K562 (cell line): ENCODE measurements at regions not wholly inside any gene's neighbourhood (a gene's known extent, or its start where the extent isn't known, plus 50 kb on each side); places are given as distances from the start of the nearest gene placed in this dataset.

Source experiments
- ATAC-seq: fragments of 200-7000 bp; cut with Tn5 transposase; 3 replicates; pipeline ENCODE4 v1.9.1; 2020; ENCODE audit warnings: moderate library complexity
- BruUV-seq: library from RNA; stranded (reverse); fragments of 400-500 nt; replicated peaks from 2 replicates; lab custom pipeline; 2021; lab: Mats Ljungman, UMichigan
- CTCF ChIA-PET: fragments of 300-600 bp; formaldehyde crosslinking; extraction: SDS; loops from one replicate; lab custom pipeline; 2021; ENCODE audit warnings: low intra/inter-chr PET ratio; lab: Yijun Ruan, JAX
- POLR2A ChIA-PET: fragments of 300-600, 350-650 bp; sonication (Branson Sonifier 250); formaldehyde crosslinking; extraction: SDS; loops from one replicate; lab custom pipeline; 2021; ENCODE audit warnings: antibody characterized with exemption, inconsistent platforms; lab: Yijun Ruan, JAX
- DNase-seq, 4 experiments: peaks; one replicate each; pipeline versions ENCODE4 v3.0.0 to v3.0.0-alpha.2; 2011 to 2018; ENCODE audit warnings: low spot score in 3 of 4, mixed read lengths in 3 of 4; ENCODE audit errors: extremely low read depth in 1 of 4
- FAIRE-seq: peaks from 2 replicates; lab custom pipeline; 2011; peaks lifted over from hg19 to GRCh38; lab: Jason Lieb, UNC
- H2AFZ ChIP-seq: 2 replicates; pipeline ENCODE4 v1.6.0; 2011; ENCODE audit warnings: low read depth, low read length, control low read depth, inconsistent platforms
- H3K27ac ChIP-seq: fragments of 200-600 bp; 3 replicates; pipeline ENCODE4 v1.8.0; 2011; ENCODE audit warnings: low read depth, mild to moderate bottlenecking, control low read depth, inconsistent platforms, low read length, moderate library complexity, mixed read lengths; ENCODE audit errors: extremely low read depth
- H3K27me3 ChIP-seq, 2 experiments: fragments of 300-600 bp in 1 of 2; 2 replicates in 1 of 2; 3 replicates in 1 of 2; pipeline versions ENCODE4 v1.6.0 to v1.8.0; 2011; ENCODE audit warnings: inconsistent platforms in 2 of 2, low read length in 2 of 2, mild to moderate bottlenecking in 1 of 2, mixed read lengths in 1 of 2, moderate library complexity in 1 of 2; ENCODE audit not compliant: control insufficient read depth in 2 of 2, insufficient read depth in 2 of 2
- H3K36me3 ChIP-seq: fragments of 300-600 bp; 3 replicates; pipeline ENCODE4 v1.8.0; 2011; ENCODE audit warnings: mild to moderate bottlenecking, low read length, inconsistent platforms; ENCODE audit not compliant: control insufficient read depth, insufficient read depth
- H3K4me1 ChIP-seq, 2 experiments: fragments of 200-600 bp in 1 of 2; replicated peaks in 1 of 2; 2 replicates in 1 of 2; 3 replicates in 1 of 2; pipeline versions ENCODE4 v1.5.1 to v1.8.0; 2011; ENCODE audit warnings: inconsistent platforms in 2 of 2, low read length in 2 of 2, mild to moderate bottlenecking in 1 of 2, mixed read lengths in 1 of 2, moderate library complexity in 1 of 2; ENCODE audit not compliant: control insufficient read depth in 2 of 2, insufficient read depth in 2 of 2
- H3K4me2 ChIP-seq: 2 replicates; pipeline ENCODE4 v1.6.1; 2011; ENCODE audit warnings: low read length, control low read depth, inconsistent platforms, mixed read lengths; ENCODE audit not compliant: insufficient read depth
- H3K4me3 ChIP-seq: fragments of 200-600 bp; sonication (generic), shearing (Covaris generic); 2 replicates; pipeline ENCODE4 v1.5.1; 2016; ENCODE audit warnings: control low read depth, inconsistent platforms
- H3K79me2 ChIP-seq: fragments of 200-600 bp; 3 replicates; pipeline ENCODE4 v1.8.0; 2011; ENCODE audit warnings: low read length, inconsistent platforms; ENCODE audit not compliant: control insufficient read depth, insufficient read depth
- H3K9ac ChIP-seq, 2 experiments: 2 replicates each; pipeline versions ENCODE4 v1.6.0 to v1.6.1; 2011; ENCODE audit warnings: low read depth in 2 of 2, low read length in 2 of 2, control low read depth in 1 of 2, inconsistent platforms in 1 of 2, mild to moderate bottlenecking in 1 of 2, mixed read lengths in 1 of 2; ENCODE audit not compliant: insufficient read depth in 1 of 2
- H3K9me1 ChIP-seq: one replicate; pipeline ENCODE4 v1.6.0; 2011; ENCODE audit warnings: inconsistent platforms, mild to moderate bottlenecking, low read length, moderate library complexity; ENCODE audit not compliant: control insufficient read depth, insufficient read depth
- H3K9me3 ChIP-seq: replicated peaks from 2 replicates; pipeline ENCODE4 v1.5.1; 2011; ENCODE audit warnings: low read depth, low read length, inconsistent platforms; ENCODE audit not compliant: control insufficient read depth, insufficient read depth
- H4K20me1 ChIP-seq: replicated peaks from 2 replicates; pipeline ENCODE4 v1.6.1; 2011; ENCODE audit warnings: low read length, inconsistent platforms, mixed read lengths; ENCODE audit not compliant: control insufficient read depth, insufficient read depth
- ARID3B ChIP-seq: fragments of 250-450 bp; sonication (Bioruptor Pico); IDR thresholded peaks from 2 replicates; pipeline ENCODE4 v1.4.0; 2020; ENCODE audit warnings: borderline replicate concordance
- BCLAF1 ChIP-seq, 2 experiments: fragments of 450-650 bp in 1 of 2; IDR thresholded peaks; 2 replicates each; pipeline ENCODE4 v1.6.1; 2011 to 2017; ENCODE audit warnings: low read depth in 2 of 2, antibody characterized with exemption in 1 of 2, borderline replicate concordance in 1 of 2, low read length in 1 of 2, mild to moderate bottlenecking in 1 of 2, mixed read lengths in 1 of 2; ENCODE audit not compliant: control insufficient read depth in 1 of 2
- BRCA1 ChIP-seq, 2 experiments: fragments of 450-650 bp in 1 of 2; sonication (generic) in 1 of 2; formaldehyde crosslinking in 1 of 2; IDR thresholded peaks; 2 replicates each; pipeline versions ENCODE4 v1.5.0 to v1.6.1; 2017 to 2020; ENCODE audit warnings: mild to moderate bottlenecking in 1 of 2, missing genetic modification reagents in 1 of 2
- CCNT2 ChIP-seq: IDR thresholded peaks from 2 replicates; pipeline ENCODE4 v1.6.1; 2011; ENCODE audit warnings: borderline replicate concordance, low read depth, mild to moderate bottlenecking, moderate library complexity, mixed read lengths, low read length; ENCODE audit not compliant: insufficient read length; ENCODE audit errors: extremely low read depth
- CREB1 ChIP-seq, 2 experiments: sonication (generic) in 1 of 2; formaldehyde crosslinking in 1 of 2; IDR thresholded peaks; 2 replicates each; pipeline versions ENCODE4 v1.6.1 to v1.8.0; 2012 to 2022; ENCODE audit warnings: inconsistent platforms in 1 of 2, mild to moderate bottlenecking in 1 of 2, missing genetic modification reagents in 1 of 2, moderate library complexity in 1 of 2
- CREM ChIP-seq: IDR thresholded peaks from 2 replicates; pipeline ENCODE4 v1.6.1; 2014; ENCODE audit warnings: antibody characterized with exemption, low read depth
- FIP1L1 ChIP-seq: fragments of 200-400 bp; formaldehyde crosslinking; IDR thresholded peaks from 2 replicates; pipeline ENCODE4 v1.6.1; 2018; ENCODE audit warnings: mild to moderate bottlenecking, low read depth, low read length; ENCODE audit not compliant: poor library complexity, severe bottlenecking
- FOS ChIP-seq: IDR thresholded peaks from 3 replicates; pipeline ENCODE4 v1.6.1; 2011; ENCODE audit not compliant: insufficient read length; ENCODE audit errors: extremely low read depth
- MAZ ChIP-seq, 2 experiments: fragments of 450-650 bp in 1 of 2; sonication (generic) in 1 of 2; formaldehyde crosslinking; IDR thresholded peaks in 1 of 2; conservative IDR thresholded peaks in 1 of 2; 2 replicates each; pipeline versions ENCODE4 v1.4.0 to v1.5.0; 2020; ENCODE audit warnings: mild to moderate bottlenecking in 1 of 2, missing genetic modification reagents in 1 of 2
- NELFE ChIP-seq: IDR thresholded peaks from 2 replicates; pipeline ENCODE4 v1.6.1; 2011; ENCODE audit warnings: mild to moderate bottlenecking; ENCODE audit not compliant: insufficient read depth, insufficient read length
- NR2C2 ChIP-seq, 2 experiments: fragments of 200-800 bp in 1 of 2; sonication (Bioruptor generic) in 1 of 2; sonication (generic) in 1 of 2; formaldehyde crosslinking in 1 of 2; IDR thresholded peaks; 2 replicates each; pipeline versions ENCODE4 v1.6.1 to v1.8.0; 2016 to 2022; ENCODE audit warnings: mild to moderate bottlenecking in 1 of 2, missing compliant biosample characterization in 1 of 2, missing genetic modification characterization in 1 of 2, missing genetic modification reagents in 1 of 2
- SAFB ChIP-seq: fragments of 200-400 bp; formaldehyde crosslinking; IDR thresholded peaks from 2 replicates; pipeline ENCODE4 v1.6.1; 2017; ENCODE audit warnings: low read depth, low read length, borderline replicate concordance
- ZNF354B ChIP-seq: fragments of 250-450 bp; sonication (Bioruptor Pico); IDR thresholded peaks from 2 replicates; pipeline ENCODE4 v1.4.0; 2020
- ZNF408 ChIP-seq: fragments of 250-450 bp; sonication (Bioruptor Pico); IDR thresholded peaks from 2 replicates; pipeline ENCODE4 v1.4.0; 2020; ENCODE audit warnings: low read depth, mild to moderate bottlenecking, moderate library complexity
- WGBS: fragments of 100-300 bp; shearing (Covaris generic); methylation state at CpG from one replicate; pipeline ENCODE4 v1.1.6; 2016; ENCODE audit warnings: low coverage, mixed read lengths; ENCODE audit not compliant: insufficient coverage; ENCODE audit errors: missing lambda C conversion rate; 5-methylcytosine and 5-hydroxymethylcytosine counted together
- in situ Hi-C: fragments of 300-500 bp; cut with MboI; formaldehyde crosslinking; loops from 4 replicates; pipeline ENCODE4 v1.15.0; 2018; ENCODE audit warnings: inconsistent platforms, mixed read lengths
- intact Hi-C: fragments of 100-400 bp; cut with micrococcal nuclease; formaldehyde crosslinking; loops from 2 replicates; pipeline ENCODE4 v1.14.2; 2022

DNA sequence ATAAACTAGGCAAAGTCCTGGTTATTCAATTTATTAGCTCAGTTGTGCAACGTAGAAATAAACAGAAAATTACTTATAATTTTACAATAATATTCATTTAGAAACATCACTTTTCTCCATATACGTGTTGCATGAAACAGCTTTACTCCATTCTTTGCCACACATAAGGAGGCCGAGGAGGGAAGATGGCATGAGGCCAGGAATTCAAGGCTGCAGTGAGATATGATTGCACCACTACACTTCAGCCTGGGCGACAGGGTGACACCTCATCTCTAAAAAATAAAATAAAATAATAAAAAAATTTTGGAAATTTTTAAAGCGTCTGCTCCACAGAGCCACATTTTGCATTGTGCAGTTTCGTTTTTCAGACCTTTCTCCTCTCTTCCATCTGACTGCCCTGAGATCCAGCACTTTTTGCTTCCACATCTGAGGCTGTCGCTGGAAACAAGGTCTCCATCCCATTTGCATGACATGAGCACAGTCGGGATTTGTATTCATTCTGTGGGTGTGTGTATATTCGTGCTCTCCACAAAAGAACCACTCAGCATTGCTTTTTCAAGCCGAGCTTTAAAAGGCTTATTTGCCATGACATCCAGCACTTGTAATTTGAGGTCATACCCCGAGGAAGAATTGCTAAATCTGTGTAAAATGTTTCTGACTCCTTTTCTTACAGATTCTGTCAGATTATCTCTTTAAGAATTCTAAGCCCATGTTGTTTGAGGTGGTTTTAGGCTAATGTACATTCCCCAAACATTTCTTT is 98.6 kb upstream of the MSX2 start (continued):
- TF ChIP-seq FOS (no peak), CREM (no peak)

DNA sequence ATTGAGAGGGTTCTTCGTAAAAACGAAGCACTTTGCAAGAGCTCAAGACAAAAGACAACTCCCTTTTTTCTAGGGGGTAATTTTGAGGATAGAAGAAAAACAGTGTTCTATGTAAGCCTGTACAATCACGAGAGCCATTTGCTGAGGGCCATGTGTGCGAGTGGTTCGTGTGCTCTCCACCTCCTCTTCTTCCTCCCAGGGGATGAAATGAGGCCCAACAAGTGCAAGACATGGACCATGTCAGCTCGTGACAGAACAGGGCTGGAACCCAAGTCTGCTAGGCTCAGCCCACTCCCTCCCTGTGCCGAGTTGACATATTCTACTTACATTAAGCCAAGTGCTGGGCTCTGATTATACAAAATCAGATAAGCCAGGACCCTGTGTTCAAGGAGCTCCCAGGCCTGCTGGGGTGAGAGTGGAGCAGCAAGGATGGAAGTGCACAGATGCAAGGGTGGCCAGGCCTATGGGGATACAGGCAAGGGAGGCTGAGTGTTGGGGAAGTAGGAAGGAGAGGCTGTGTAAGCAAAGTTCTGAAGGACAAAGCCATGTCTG is 97.9 kb upstream of the MSX2 start:
- Histone ChIP-seq H3K4me1 (no peaks in the 10 kb centered on the region), H3K4me3 (no peak overlapping the region), H3K4me2 (no peak overlapping the region), H3K27ac (no peak overlapping the region), H4K20me1 (no peaks in the 10 kb centered on the region), H3K9me1 (no peaks in the 10 kb centered on the region), H2AFZ (no peak overlapping the region), H3K79me2 (no peaks in the 10 kb centered on the region), H3K36me3 (no peaks in the 10 kb centered on the region), H3K27me3 (peaks cover 2 to 20% of the 10 kb centered on the region in 2 experiments; a peak in 3 of 5 replicates), H3K9me3 (no peaks in the 10 kb centered on the region), H3K9ac (no peak overlapping the region)
- in situ Hi-C loops (no loop called here), intact Hi-C loops (no loop called here)
- ChIA-PET POLR2A (no interaction called here), CTCF (no interaction called here)
- DNase-seq, result no peak
- no peak for FAIRE-seq
- under 1% methylated on average over 7 of the region's 7 CpGs for WGBS
- no TSS peak for BruUV-seq
- no peak for ATAC-seq
- no peak for TF ChIP-seq CCNT2
- no peak for TF ChIP-seq NR2C2 (CRISPR knock-in tag; IDR thresholded peaks at IDR 0.05)
- no peak for TF ChIP-seq NR2C2 (tag; IDR thresholded peaks at IDR 0.05)
- no peak for TF ChIP-seq ZNF408 (CRISPR knock-in tag)
- no peak for TF ChIP-seq FIP1L1
- TF ChIP-seq CREB1 (IDR thresholded peaks at IDR 0.05), result no peak
- no peak for TF ChIP-seq CREB1 (CRISPR knock-in tag; IDR thresholded peaks at IDR 0.05)
- TF ChIP-seq ARID3B (CRISPR knock-in tag), result no peak
- TF ChIP-seq BCLAF1 (IDR thresholded peaks at IDR 0.05; ENCODE audit: borderline replicate concordance in 1 of 2, control insufficient read depth in 1 of 2, low read depth in 2 of 2, low read length in 1 of 2), result no peak
- no peak for TF ChIP-seq BRCA1 (IDR thresholded peaks at IDR 0.05)
- no peak for TF ChIP-seq BRCA1 (CRISPR knock-in tag; IDR thresholded peaks at IDR 0.05)
- no peak for TF ChIP-seq SAFB
- TF ChIP-seq ZNF354B (CRISPR knock-in tag), result no peak
- no peak for TF ChIP-seq MAZ (CRISPR knock-in tag; conservative IDR thresholded peaks at IDR 0.05 in 1 of 2, IDR thresholded peaks at IDR 0.05 in 1 of 2)
- TF ChIP-seq NELFE, result no peak
